Non-pigmented ciliary epithelial cell (primary cell): ENCODE measurements at regions not wholly inside any gene's neighbourhood (a gene's known extent, or its start where the extent isn't known, plus 50 kb on each side); places are given as distances from the start of the nearest gene placed in this dataset.

Experiments
- DNase-seq: peaks from one replicate; pipeline ENCODE4 v3.0.0-alpha.2; 2010; ENCODE audit warnings: low read depth

- DNase-seq = no peak
Observed at GRCh38 chr12:92089559-92089958, 56.1 kb downstream of the BTG1 start.

- no peak for DNase-seq
Observed at GRCh38 chr12:92088805-92089204, 56.8 kb downstream of the BTG1 start.

GRCh38 chr12:92085736-92086040 lies 60.0 kb downstream of the BTG1 start:
- no peak for DNase-seq

- no peak for DNase-seq
Observed at GRCh38 chr12:92085040-92085735, 60.5 kb downstream of the BTG1 start.

- no peak for DNase-seq
Observed at GRCh38 chr12:92080911-92081285, 64.7 kb downstream of the BTG1 start.

GRCh38 chr12:92079054-92079385 lies 66.6 kb downstream of the BTG1 start:
- DNase-seq = no peak

- peak; percentile 83 for DNase-seq
Observed at GRCh38 chr12:92078167-92079053, 67.2 kb downstream of the BTG1 start.

- no peak for DNase-seq
Observed at GRCh38 chr12:92077530-92077929, 68.1 kb downstream of the BTG1 start.

GRCh38 chr12:92076101-92076500 lies 69.5 kb downstream of the BTG1 start:
- DNase-seq = no peak

GRCh38 chr12:92075425-92075914 lies 70.2 kb downstream of the BTG1 start:
- no peak for DNase-seq

GRCh38 chr12:92074889-92075288 lies 70.8 kb downstream of the BTG1 start:
- DNase-seq = no peak

GRCh38 chr12:92073094-92073493 lies 72.6 kb downstream of the BTG1 start:
- DNase-seq = no peak

GRCh38 chr12:92072112-92072511 lies 73.5 kb downstream of the BTG1 start:
- no peak for DNase-seq

GRCh38 chr12:92070864-92071445 lies 74.7 kb downstream of the BTG1 start:
- DNase-seq = no peak

- no peak for DNase-seq
Observed at GRCh38 chr12:92070054-92070863, 75.4 kb downstream of the BTG1 start.

- DNase-seq = no peak
Observed at GRCh38 chr12:92068459-92068858, 77.2 kb downstream of the BTG1 start.

- DNase-seq = no peak
Observed at GRCh38 chr12:92065639-92066038, 80.0 kb downstream of the BTG1 start.

GRCh38 chr12:92065018-92065499 lies 80.6 kb downstream of the BTG1 start:
- no peak for DNase-seq

GRCh38 chr12:92064422-92064821 lies 81.2 kb downstream of the BTG1 start:
- no peak for DNase-seq

- DNase-seq = no peak
Observed at GRCh38 chr12:92063641-92064040, 82.0 kb downstream of the BTG1 start.

- no peak for DNase-seq
Observed at GRCh38 chr12:92062539-92063493, 82.8 kb downstream of the BTG1 start.
